GM19351 (cell line): ENCODE measurements at regions not wholly inside any gene's neighbourhood (a gene's known extent, or its start where the extent isn't known, plus 50 kb on each side); places are given as distances from the start of the nearest gene placed in this dataset.
"Not testable (repeated sequence)": the region's sequence is repeated elsewhere in the genome, so short reads cannot be mapped to it uniquely, and the experiment has no call there.

ENCODE experiments used
- ATAC-seq: cut with Tn5 transposase; IDR thresholded peaks from one replicate; pipeline ENCODE4 v1.9.1; 2021; ENCODE audit warnings: mild to moderate bottlenecking, moderate library complexity; ENCODE audit not compliant: unreplicated experiment

GRCh38 chr14:41298328-41298690 lies 308.4 kb upstream of the LRFN5 start:
- no peak for ATAC-seq

- no peak for ATAC-seq
These were observed 308.9 kb upstream of the LRFN5 start for GRCh38 chr14:41297576-41298327.

GRCh38 chr14:41295734-41296133 lies 310.9 kb upstream of the LRFN5 start:
- ATAC-seq: no peak

GRCh38 chr14:41289025-41289424 lies 317.7 kb upstream of the LRFN5 start:
- ATAC-seq: no peak

- no peak for ATAC-seq
These were observed 321.4 kb upstream of the LRFN5 start for GRCh38 chr14:41285186-41285748.

- ATAC-seq: no peak
These were observed 325.9 kb upstream of the LRFN5 start for GRCh38 chr14:41280745-41281144.

- ATAC-seq: no peak
These were observed 329.2 kb upstream of the LRFN5 start for GRCh38 chr14:41277450-41277849.

GRCh38 chr14:41257476-41257875 lies 349.2 kb upstream of the LRFN5 start:
- no peak for ATAC-seq

GRCh38 chr14:41235466-41235865 lies 371.2 kb upstream of the LRFN5 start:
- ATAC-seq: no peak

GRCh38 chr14:41230683-41231082 lies 376.0 kb upstream of the LRFN5 start:
- no peak for ATAC-seq

GRCh38 chr14:41229824-41230223 lies 376.9 kb upstream of the LRFN5 start:
- no peak for ATAC-seq

GRCh38 chr14:41225433-41225832 lies 381.2 kb upstream of the LRFN5 start:
- no peak for ATAC-seq

- ATAC-seq: no peak
These were observed 384.1 kb upstream of the LRFN5 start for GRCh38 chr14:41222581-41222980.

- not testable (repeated sequence) for ATAC-seq
These were observed 391.7 kb upstream of the LRFN5 start for GRCh38 chr14:41214978-41215377.

- no peak for ATAC-seq
These were observed 405.0 kb upstream of the LRFN5 start for GRCh38 chr14:41201696-41202095.

- ATAC-seq: no peak
These were observed 418.8 kb upstream of the LRFN5 start for GRCh38 chr14:41187868-41188267.

- no peak for ATAC-seq
These were observed 435.6 kb upstream of the LRFN5 start for GRCh38 chr14:41171045-41171444.

- ATAC-seq: no peak
These were observed 439.6 kb upstream of the LRFN5 start for GRCh38 chr14:41167040-41167439.

- no peak for ATAC-seq
These were observed 452.4 kb upstream of the LRFN5 start for GRCh38 chr14:41154143-41154807.

GRCh38 chr14:41146391-41146790 lies 460.3 kb upstream of the LRFN5 start:
- ATAC-seq: no peak

GRCh38 chr14:41144370-41144769 lies 462.3 kb upstream of the LRFN5 start:
- ATAC-seq: no peak

GRCh38 chr14:41137741-41138140 lies 468.9 kb upstream of the LRFN5 start:
- ATAC-seq: no peak
